Nephron progenitor cell (in vitro differentiated cells): ENCODE measurements at regions not wholly inside any gene's neighbourhood (a gene's known extent, or its start where the extent isn't known, plus 50 kb on each side); places are given as distances from the start of the nearest gene placed in this dataset.

ENCODE experiments used
- DNase-seq: peaks from one replicate; pipeline ENCODE4 v3.0.0; 2021
- H3K27ac Mint-ChIP-seq: 2 replicates; pipeline ENCODE4 v1.8.0; 2021; ENCODE audit warnings: mild to moderate bottlenecking, moderate library complexity, mixed read lengths
- H3K27me3 Mint-ChIP-seq: 2 replicates; pipeline ENCODE4 v1.8.0; 2021; ENCODE audit warnings: mild to moderate bottlenecking, low read depth, mixed read lengths; ENCODE audit not compliant: poor library complexity
- H3K36me3 Mint-ChIP-seq: 2 replicates; pipeline ENCODE4 v1.8.0; 2021; ENCODE audit warnings: low read depth, mixed read lengths
- H3K4me1 Mint-ChIP-seq: 2 replicates; pipeline ENCODE4 v1.8.0; 2021; ENCODE audit warnings: mixed read lengths
- H3K4me3 Mint-ChIP-seq: 2 replicates; pipeline ENCODE4 v1.8.0; 2021; ENCODE audit warnings: mild to moderate bottlenecking, moderate library complexity, mixed read lengths
- H3K9me3 Mint-ChIP-seq: 2 replicates; pipeline ENCODE4 v1.8.0; 2021; ENCODE audit warnings: mild to moderate bottlenecking, moderate library complexity, mixed read lengths
- TF ChIP-seq, protein P1 (sequence below): fragments of 200-600 bp; sonication (generic); IDR thresholded peaks from 2 replicates; pipeline ENCODE4 v1.5.0; 2021; ENCODE audit warnings: antibody characterized with exemption

DNA sequence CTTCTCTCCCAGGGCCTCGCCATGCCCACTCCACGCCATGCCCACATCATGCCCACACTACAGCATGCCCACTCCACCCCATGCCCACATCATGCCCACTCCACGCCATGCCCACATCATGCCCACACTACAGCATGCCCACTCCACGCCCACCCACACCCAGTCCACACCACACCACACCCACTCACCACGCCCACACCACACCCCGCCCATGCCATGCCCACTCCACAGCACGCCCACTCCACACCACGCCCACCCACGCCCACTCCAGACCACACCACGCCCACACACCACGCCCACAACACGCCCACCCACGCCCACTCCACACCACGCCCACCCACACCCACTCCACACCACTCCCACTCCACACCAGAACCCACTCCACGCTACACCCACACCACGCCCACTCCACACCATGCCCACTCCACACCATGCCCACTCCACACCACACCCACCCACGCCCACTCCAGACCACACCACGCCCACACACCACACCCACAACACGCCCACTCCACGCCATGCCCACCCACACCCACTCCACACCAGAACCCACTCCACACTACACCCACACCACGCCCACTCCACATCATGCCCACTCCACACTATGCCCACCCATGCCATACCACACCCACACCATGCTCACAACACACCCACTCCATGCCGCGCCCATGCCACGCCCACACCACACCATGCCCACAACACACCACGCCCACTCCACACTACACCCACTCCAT, 88.6 kb downstream of the ERMARD start:
- no peak for DNase-seq
- Mint-ChIP-seq H3K9me3 (peaks cover 6% of the 10 kb centered on the region), H3K27me3 (peaks cover 29% of the 10 kb centered on the region), H3K4me1 (peaks cover 29% of the 10 kb centered on the region), H3K27ac (no peak overlapping the region), H3K36me3 (no peaks in the 10 kb centered on the region), H3K4me3 (no peak overlapping the region)
- TF ChIP-seq, protein P1, sequence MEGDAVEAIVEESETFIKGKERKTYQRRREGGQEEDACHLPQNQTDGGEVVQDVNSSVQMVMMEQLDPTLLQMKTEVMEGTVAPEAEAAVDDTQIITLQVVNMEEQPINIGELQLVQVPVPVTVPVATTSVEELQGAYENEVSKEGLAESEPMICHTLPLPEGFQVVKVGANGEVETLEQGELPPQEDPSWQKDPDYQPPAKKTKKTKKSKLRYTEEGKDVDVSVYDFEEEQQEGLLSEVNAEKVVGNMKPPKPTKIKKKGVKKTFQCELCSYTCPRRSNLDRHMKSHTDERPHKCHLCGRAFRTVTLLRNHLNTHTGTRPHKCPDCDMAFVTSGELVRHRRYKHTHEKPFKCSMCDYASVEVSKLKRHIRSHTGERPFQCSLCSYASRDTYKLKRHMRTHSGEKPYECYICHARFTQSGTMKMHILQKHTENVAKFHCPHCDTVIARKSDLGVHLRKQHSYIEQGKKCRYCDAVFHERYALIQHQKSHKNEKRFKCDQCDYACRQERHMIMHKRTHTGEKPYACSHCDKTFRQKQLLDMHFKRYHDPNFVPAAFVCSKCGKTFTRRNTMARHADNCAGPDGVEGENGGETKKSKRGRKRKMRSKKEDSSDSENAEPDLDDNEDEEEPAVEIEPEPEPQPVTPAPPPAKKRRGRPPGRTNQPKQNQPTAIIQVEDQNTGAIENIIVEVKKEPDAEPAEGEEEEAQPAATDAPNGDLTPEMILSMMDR, result no peak

DNA sequence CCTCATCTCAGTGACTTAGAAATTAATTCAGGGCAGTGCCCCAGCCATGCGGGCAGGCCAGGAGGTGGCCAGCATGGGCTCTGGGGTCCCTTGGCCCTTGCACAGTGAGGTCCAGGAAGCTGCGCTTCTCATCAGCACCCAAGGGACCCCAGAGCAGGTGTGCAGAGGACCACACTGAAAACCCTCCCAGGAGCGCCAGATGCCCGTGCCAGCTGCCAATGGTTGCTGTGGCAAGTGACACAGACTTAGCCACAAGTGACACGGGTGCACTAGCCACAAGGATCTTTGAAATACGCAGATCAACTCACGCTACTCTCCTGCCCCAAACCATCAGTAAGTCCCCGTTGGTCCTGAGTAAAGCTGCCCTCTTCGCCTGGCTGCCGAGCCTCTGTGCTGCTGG, 88.1 kb downstream of the ERMARD start:
- H3K27ac Mint-ChIP-seq, result no peak overlapping the region
- TF ChIP-seq, protein P1, result no peak
- peaks cover 28% of the 10 kb centered on the region for H3K4me1 Mint-ChIP-seq
- no peak for DNase-seq
- no peaks in the 10 kb centered on the region for H3K36me3 Mint-ChIP-seq
- peaks cover 12% of the 10 kb centered on the region for H3K9me3 Mint-ChIP-seq
- peaks cover 35% of the 10 kb centered on the region for H3K27me3 Mint-ChIP-seq
- H3K4me3 Mint-ChIP-seq, result no peak overlapping the region

- Mint-ChIP-seq H3K9me3 (peaks cover 12% of the 10 kb centered on the region), H3K4me1 (peaks cover 24% of the 10 kb centered on the region), H3K36me3 (no peaks in the 10 kb centered on the region), H3K4me3 (no peak overlapping the region), H3K27me3 (peaks cover 33% of the 10 kb centered on the region), H3K27ac (no peak overlapping the region)
- TF ChIP-seq, protein P1, result no peak
- no peak for DNase-seq
These were observed 87.6 kb downstream of the ERMARD start for GRCh38 chr6:169839029-169839481.

- H3K4me3 Mint-ChIP-seq, result no peak overlapping the region
- peaks cover 3% of the 10 kb centered on the region for H3K36me3 Mint-ChIP-seq
- no peak overlapping the region for H3K27ac Mint-ChIP-seq
- peaks cover 31% of the 10 kb centered on the region for H3K27me3 Mint-ChIP-seq
- no peak for DNase-seq
- TF ChIP-seq, protein P1, result no peak
- H3K4me1 Mint-ChIP-seq, result peaks cover 22% of the 10 kb centered on the region
- peaks cover 17% of the 10 kb centered on the region for H3K9me3 Mint-ChIP-seq
These were observed 87.1 kb downstream of the ERMARD start for GRCh38 chr6:169838346-169839028.

DNA sequence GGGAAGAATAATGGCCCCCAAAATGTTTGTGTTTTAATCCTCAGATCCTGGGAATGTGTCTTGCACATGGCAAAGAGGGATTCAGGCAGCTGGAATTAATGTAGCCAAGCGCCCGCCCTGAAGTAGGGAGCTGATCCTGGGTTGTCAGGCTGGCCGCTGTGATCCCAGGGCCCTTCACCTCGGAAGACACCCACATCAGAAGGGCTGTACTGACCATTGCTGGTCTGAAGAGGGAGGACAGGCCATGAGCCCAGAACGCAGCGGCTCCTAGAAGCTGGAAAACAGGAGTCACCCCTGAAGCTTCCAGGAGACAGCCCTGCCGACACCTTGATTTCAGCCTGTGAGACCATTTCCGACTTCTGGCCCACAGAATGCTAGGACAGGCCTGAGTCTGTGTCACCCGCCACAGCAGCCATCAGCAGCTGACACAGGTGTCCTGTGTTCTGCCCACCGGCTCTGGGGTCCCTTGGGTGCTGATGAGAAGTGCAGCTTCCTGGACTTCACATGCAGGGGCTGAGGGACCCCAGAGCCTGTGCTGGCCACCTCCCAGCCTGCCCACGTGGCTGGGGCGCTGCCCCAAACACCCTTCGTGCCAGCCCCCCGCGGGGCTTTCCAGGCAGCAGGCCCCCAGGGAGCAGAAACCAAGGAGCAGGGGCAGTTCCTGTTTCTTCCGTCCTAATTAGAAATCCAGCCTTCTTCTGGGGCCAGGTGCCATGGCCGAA, 86.3 kb downstream of the ERMARD start:
- TF ChIP-seq, protein P1, result no peak
- peaks cover 29% of the 10 kb centered on the region for H3K4me1 Mint-ChIP-seq
- peaks cover 27% of the 10 kb centered on the region for H3K27me3 Mint-ChIP-seq

More for the DNA sequence above, 86.3 kb downstream of the ERMARD start:
- no peak for DNase-seq
- no peak overlapping the region for H3K4me3 Mint-ChIP-seq
- H3K9me3 Mint-ChIP-seq, result peaks cover 20% of the 10 kb centered on the region
- H3K36me3 Mint-ChIP-seq, result peaks cover 8% of the 10 kb centered on the region
- no peak overlapping the region for H3K27ac Mint-ChIP-seq
